GM21717 (cell line): ENCODE measurements at regions not wholly inside any gene's neighbourhood (a gene's known extent, or its start where the extent isn't known, plus 50 kb on each side); places are given as distances from the start of the nearest gene placed in this dataset.

ENCODE experiments used
- ATAC-seq: cut with Tn5 transposase; IDR thresholded peaks from one replicate; pipeline ENCODE4 v1.9.1; 2021; ENCODE audit warnings: mild to moderate bottlenecking, moderate library complexity; ENCODE audit not compliant: unreplicated experiment

- no peak for ATAC-seq
Observed at GRCh38 chr5:90135779-90136378, 273.7 kb downstream of the CETN3 start.

GRCh38 chr5:90134892-90135291 lies 274.7 kb downstream of the CETN3 start:
- no peak for ATAC-seq

- no peak for ATAC-seq
Observed at GRCh38 chr5:90134381-90134780, 275.2 kb downstream of the CETN3 start.

GRCh38 chr5:90133941-90134340 lies 275.6 kb downstream of the CETN3 start:
- no peak for ATAC-seq

- ATAC-seq = peak; percentile 90
Observed at GRCh38 chr5:90131383-90132133, 278.0 kb downstream of the CETN3 start.

- ATAC-seq = no peak
Observed at GRCh38 chr5:90128551-90128950, 281.0 kb downstream of the CETN3 start.

GRCh38 chr5:90119531-90119971 lies 290.0 kb downstream of the CETN3 start:
- ATAC-seq = no peak

- ATAC-seq = no peak
Observed at GRCh38 chr5:90117005-90117404, 292.6 kb downstream of the CETN3 start.

GRCh38 chr5:90113108-90113507 lies 296.4 kb downstream of the CETN3 start:
- no peak for ATAC-seq

GRCh38 chr5:90112033-90112692 lies 297.4 kb downstream of the CETN3 start:
- ATAC-seq = no peak

- ATAC-seq = no peak
Observed at GRCh38 chr5:90111364-90112032, 298.1 kb downstream of the CETN3 start.

- no peak for ATAC-seq
Observed at GRCh38 chr5:90109285-90109684, 300.3 kb downstream of the CETN3 start.

GRCh38 chr5:90099099-90099498 lies 310.5 kb downstream of the CETN3 start:
- ATAC-seq = no peak

GRCh38 chr5:90097082-90097477 lies 312.5 kb downstream of the CETN3 start:
- ATAC-seq = no peak

GRCh38 chr5:90096415-90097081 lies 313.0 kb downstream of the CETN3 start:
- no peak for ATAC-seq

- no peak for ATAC-seq
Observed at GRCh38 chr5:90095292-90096060, 314.1 kb downstream of the CETN3 start.

- ATAC-seq = no peak
Observed at GRCh38 chr5:90093751-90094485, 315.6 kb downstream of the CETN3 start.

- no peak for ATAC-seq
Observed at GRCh38 chr5:90092734-90093133, 316.8 kb downstream of the CETN3 start.

GRCh38 chr5:90084342-90084741 lies 325.2 kb downstream of the CETN3 start:
- no peak for ATAC-seq
